HepG2 (cell line): ENCODE measurements at regions not wholly inside any gene's neighbourhood (a gene's known extent, or its start where the extent isn't known, plus 50 kb on each side); places are given as distances from the start of the nearest gene placed in this dataset.

Source experiments
- ATAC-seq: fragments of 200-7000 bp; cut with Tn5 transposase; 3 replicates; pipeline ENCODE4 v1.9.1; 2020; ENCODE audit warnings: mild to moderate bottlenecking, moderate library complexity
- BruUV-seq: library from RNA; stranded (reverse); fragments of 400-500 nt; replicated peaks from 2 replicates; lab custom pipeline; 2021; lab: Mats Ljungman, UMichigan
- CTCF ChIA-PET: fragments of 300-600 bp; formaldehyde crosslinking; extraction: SDS; loops from one replicate; lab custom pipeline; 2021; ENCODE audit warnings: low total read pairs, inconsistent platforms, low intra/inter-chr PET ratio; lab: Yijun Ruan, JAX
- POLR2A ChIA-PET: fragments of 350-600 bp; sonication (Branson Sonifier 250); formaldehyde crosslinking; loops from one replicate; lab custom pipeline; 2020; ENCODE audit warnings: antibody characterized with exemption, inconsistent platforms; lab: Yijun Ruan, JAX
- DNase-seq: peaks from one replicate; pipeline ENCODE4 v3.0.0-alpha.2; 2015; ENCODE audit warnings: low spot score
- FAIRE-seq: peaks from 3 replicates; lab custom pipeline; 2011; peaks lifted over from hg19 to GRCh38; lab: Jason Lieb, UNC
- H2AFZ ChIP-seq: one replicate; pipeline ENCODE4 v1.6.1; 2011; ENCODE audit warnings: low read length, inconsistent platforms
- H3K27ac ChIP-seq: fragments of 300-600 bp; 3 replicates; pipeline ENCODE4 v1.8.0; 2011; ENCODE audit warnings: mixed run types, mild to moderate bottlenecking, mixed read lengths, low read length, inconsistent platforms; ENCODE audit not compliant: insufficient read depth; ENCODE audit errors: extremely low read length
- H3K27me3 ChIP-seq, 2 experiments: fragments of 200-600 bp in 1 of 2; 2 replicates in 1 of 2; 3 replicates in 1 of 2; pipeline versions ENCODE4 v1.6.0 to v1.8.0; 2011; ENCODE audit warnings: low read length in 2 of 2, mild to moderate bottlenecking in 2 of 2, moderate library complexity in 2 of 2, inconsistent platforms in 1 of 2; ENCODE audit not compliant: insufficient read depth in 2 of 2, control insufficient read depth in 1 of 2
- H3K36me3 ChIP-seq, 2 experiments: fragments of 200-600 bp in 1 of 2; replicated peaks in 1 of 2; 2 replicates in 1 of 2; 3 replicates in 1 of 2; pipeline versions ENCODE4 v1.5.1 to v1.8.0; 2011; ENCODE audit warnings: low read length in 2 of 2, inconsistent platforms in 1 of 2; ENCODE audit not compliant: insufficient read depth in 2 of 2, control insufficient read depth in 1 of 2
- H3K4me1 ChIP-seq: 2 replicates; pipeline ENCODE4 v1.5.1; 2012; ENCODE audit warnings: low read length, inconsistent platforms; ENCODE audit not compliant: insufficient read depth
- H3K4me2 ChIP-seq: 2 replicates; pipeline ENCODE4 v1.6.0; 2011; ENCODE audit warnings: low read depth, low read length, inconsistent platforms
- H3K4me3 ChIP-seq, 3 experiments: fragments of 200-600 bp in 1 of 3; sonication (generic), shearing (Covaris generic) in 1 of 3; replicated peaks in 1 of 3; 2 replicates each; pipeline ENCODE4 v1.5.1; 2011 to 2016; ENCODE audit warnings: low read length in 3 of 3, inconsistent platforms in 2 of 3, low read depth in 2 of 3, mild to moderate bottlenecking in 2 of 3, control low read depth in 1 of 3, mixed read lengths in 1 of 3; ENCODE audit not compliant: insufficient read depth in 1 of 3
- H3K79me2 ChIP-seq: one replicate; pipeline ENCODE4 v1.6.1; 2011; ENCODE audit warnings: low read length, inconsistent platforms; ENCODE audit not compliant: insufficient read depth
- H3K9ac ChIP-seq: 2 replicates; pipeline ENCODE4 v1.6.0; 2011; ENCODE audit warnings: mild to moderate bottlenecking, low read depth, low read length, inconsistent platforms; ENCODE audit not compliant: insufficient read depth
- H3K9me3 ChIP-seq: 2 replicates; pipeline ENCODE4 v1.5.1; 2012; ENCODE audit warnings: mild to moderate bottlenecking, low read length
- H4K20me1 ChIP-seq: 2 replicates; pipeline ENCODE4 v1.6.0; 2011; ENCODE audit warnings: inconsistent platforms, mild to moderate bottlenecking, low read length, moderate library complexity; ENCODE audit not compliant: insufficient read depth
- ATM ChIP-seq: fragments of 450-650 bp; IDR thresholded peaks from 2 replicates; pipeline ENCODE4 v1.7.1; 2017; ENCODE audit warnings: mild to moderate bottlenecking, borderline replicate concordance
- DMTF1 ChIP-seq: sonication (generic); formaldehyde crosslinking; IDR thresholded peaks from 2 replicates; pipeline ENCODE4 v1.4.0; 2020; ENCODE audit warnings: mild to moderate bottlenecking, missing genetic modification reagents
- HMG20A ChIP-seq: IDR thresholded peaks from 2 replicates; pipeline ENCODE4 v1.6.1; 2016; ENCODE audit warnings: borderline replicate concordance
- HOXA3 ChIP-seq: sonication (generic); formaldehyde crosslinking; IDR thresholded peaks from 2 replicates; pipeline ENCODE4 v1.5.0; 2020; ENCODE audit warnings: missing genetic modification reagents
- KLF11 ChIP-seq: IDR thresholded peaks from 2 replicates; pipeline ENCODE4 v1.6.1; 2016; ENCODE audit warnings: missing compliant biosample characterization
- MEIS1 ChIP-seq: sonication (generic); formaldehyde crosslinking; IDR thresholded peaks from 2 replicates; pipeline ENCODE4 v1.9.0; 2021; ENCODE audit warnings: mild to moderate bottlenecking, missing genetic modification reagents, moderate library complexity, borderline replicate concordance
- PHF5A ChIP-seq: IDR thresholded peaks from one replicate; pipeline ENCODE4 v1.6.1; 2018; ENCODE audit warnings: low read depth, missing genetic modification reagents; ENCODE audit not compliant: unreplicated experiment
- SMARCE1 ChIP-seq: fragments of 450-650 bp; IDR thresholded peaks from 2 replicates; pipeline ENCODE4 v1.6.1; 2017; ENCODE audit warnings: borderline replicate concordance
- SMC3 ChIP-seq: IDR thresholded peaks from 2 replicates; pipeline ENCODE4 v1.6.1; 2011; ENCODE audit warnings: low read length, improper control_type of control experiment
- TMF1 ChIP-seq: sonication (generic); formaldehyde crosslinking; IDR thresholded peaks from 2 replicates; pipeline ENCODE4 v1.8.1; 2022; ENCODE audit warnings: low read depth, missing genetic modification reagents
- WIZ ChIP-seq: sonication (generic); formaldehyde crosslinking; IDR thresholded peaks from 2 replicates; pipeline ENCODE4 v1.5.1; 2020; ENCODE audit warnings: mild to moderate bottlenecking, missing genetic modification reagents
- ZNF18 ChIP-seq: sonication (generic); formaldehyde crosslinking; IDR thresholded peaks from 2 replicates; pipeline ENCODE4 v1.8.0; 2022; ENCODE audit warnings: mild to moderate bottlenecking, missing genetic modification reagents; ENCODE audit not compliant: insufficient replicate concordance
- ZNF768 ChIP-seq: sonication (generic); formaldehyde crosslinking; IDR thresholded peaks from 2 replicates; pipeline ENCODE4 v1.4.0; 2020; ENCODE audit warnings: missing genetic modification reagents
- WGBS: methylation state at CpG from one replicate; pipeline ENCODE4 v1.1.6; 2017; ENCODE audit warnings: low lambda C conversion rate; 5-methylcytosine and 5-hydroxymethylcytosine counted together
- in situ Hi-C: cut with HindIII; loops from 2 replicates; pipeline ENCODE4 v1.10.0; 2017; ENCODE audit warnings: low pct_unique_long_range_greater_than_20kb; ENCODE audit not compliant: extremely low pct_ligation_motif_present
- intact Hi-C: fragments of 100-400 bp; cut with micrococcal nuclease; formaldehyde crosslinking; loops from one replicate; pipeline ENCODE4 v1.10.0; 2022; ENCODE audit not compliant: unreplicated experiment
- TF ChIP-seq, protein P1 (sequence below): sonication (generic); formaldehyde crosslinking; IDR thresholded peaks from 2 replicates; pipeline ENCODE4 v1.5.1; 2020; ENCODE audit warnings: mild to moderate bottlenecking, missing genetic modification reagents, moderate library complexity
- TF ChIP-seq, protein P2 (sequence below): IDR thresholded peaks from 2 replicates; pipeline ENCODE4 v1.6.1; 2016; ENCODE audit warnings: low read depth

GRCh38 chr17:36703860-36704266 lies 102.5 kb downstream of the MRM1 start (continued):
- TF ChIP-seq, protein P1, sequence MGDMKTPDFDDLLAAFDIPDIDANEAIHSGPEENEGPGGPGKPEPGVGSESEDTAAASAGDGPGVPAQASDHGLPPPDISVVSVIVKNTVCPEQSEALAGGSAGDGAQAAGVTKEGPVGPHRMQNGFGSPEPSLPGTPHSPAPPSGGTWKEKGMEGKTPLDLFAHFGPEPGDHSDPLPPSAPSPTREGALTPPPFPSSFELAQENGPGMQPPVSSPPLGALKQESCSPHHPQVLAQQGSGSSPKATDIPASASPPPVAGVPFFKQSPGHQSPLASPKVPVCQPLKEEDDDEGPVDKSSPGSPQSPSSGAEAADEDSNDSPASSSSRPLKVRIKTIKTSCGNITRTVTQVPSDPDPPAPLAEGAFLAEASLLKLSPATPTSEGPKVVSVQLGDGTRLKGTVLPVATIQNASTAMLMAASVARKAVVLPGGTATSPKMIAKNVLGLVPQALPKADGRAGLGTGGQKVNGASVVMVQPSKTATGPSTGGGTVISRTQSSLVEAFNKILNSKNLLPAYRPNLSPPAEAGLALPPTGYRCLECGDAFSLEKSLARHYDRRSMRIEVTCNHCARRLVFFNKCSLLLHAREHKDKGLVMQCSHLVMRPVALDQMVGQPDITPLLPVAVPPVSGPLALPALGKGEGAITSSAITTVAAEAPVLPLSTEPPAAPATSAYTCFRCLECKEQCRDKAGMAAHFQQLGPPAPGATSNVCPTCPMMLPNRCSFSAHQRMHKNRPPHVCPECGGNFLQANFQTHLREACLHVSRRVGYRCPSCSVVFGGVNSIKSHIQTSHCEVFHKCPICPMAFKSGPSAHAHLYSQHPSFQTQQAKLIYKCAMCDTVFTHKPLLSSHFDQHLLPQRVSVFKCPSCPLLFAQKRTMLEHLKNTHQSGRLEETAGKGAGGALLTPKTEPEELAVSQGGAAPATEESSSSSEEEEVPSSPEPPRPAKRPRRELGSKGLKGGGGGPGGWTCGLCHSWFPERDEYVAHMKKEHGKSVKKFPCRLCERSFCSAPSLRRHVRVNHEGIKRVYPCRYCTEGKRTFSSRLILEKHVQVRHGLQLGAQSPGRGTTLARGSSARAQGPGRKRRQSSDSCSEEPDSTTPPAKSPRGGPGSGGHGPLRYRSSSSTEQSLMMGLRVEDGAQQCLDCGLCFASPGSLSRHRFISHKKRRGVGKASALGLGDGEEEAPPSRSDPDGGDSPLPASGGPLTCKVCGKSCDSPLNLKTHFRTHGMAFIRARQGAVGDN (CRISPR knock-in tag) = peak; percentile 40
- TF ChIP-seq KLF11 (CRISPR knock-in tag) (peak; percentile 47; the same call in 1 of the 2 replicates), MEIS1 (no peak), HOXA3 (CRISPR knock-in tag) (0 out of 2 replicates have a peak, but pooled peaks have one; percentile 25), ZNF18 (CRISPR knock-in tag) (no peak), WIZ (CRISPR knock-in tag) (peak; percentile 89), PHF5A (CRISPR knock-in tag) (no peak)

GRCh38 chr17:36705283-36705795 lies 104.0 kb downstream of the MRM1 start:
- CTCF ChIA-PET = interaction anchor here (1.5 kb wide), 1 partner anchor 103 kb away, joined by 7 read pairs; no protein-coding TSS in a partner anchor
- no peak for TF ChIP-seq SMC3
- TF ChIP-seq ZNF768 = no peak
- TF ChIP-seq, protein P2, sequence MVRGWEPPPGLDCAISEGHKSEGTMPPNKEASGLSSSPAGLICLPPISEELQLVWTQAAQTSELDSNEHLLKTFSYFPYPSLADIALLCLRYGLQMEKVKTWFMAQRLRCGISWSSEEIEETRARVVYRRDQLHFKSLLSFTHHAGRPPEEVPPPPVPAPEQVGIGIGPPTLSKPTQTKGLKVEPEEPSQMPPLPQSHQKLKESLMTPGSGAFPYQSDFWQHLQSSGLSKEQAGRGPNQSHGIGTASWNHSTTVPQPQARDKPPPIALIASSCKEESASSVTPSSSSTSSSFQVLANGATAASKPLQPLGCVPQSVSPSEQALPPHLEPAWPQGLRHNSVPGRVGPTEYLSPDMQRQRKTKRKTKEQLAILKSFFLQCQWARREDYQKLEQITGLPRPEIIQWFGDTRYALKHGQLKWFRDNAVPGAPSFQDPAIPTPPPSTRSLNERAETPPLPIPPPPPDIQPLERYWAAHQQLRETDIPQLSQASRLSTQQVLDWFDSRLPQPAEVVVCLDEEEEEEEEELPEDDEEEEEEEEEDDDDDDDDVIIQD = no peak
- no peak for TF ChIP-seq HMG20A (CRISPR knock-in tag)
- no peak for TF ChIP-seq TMF1 (CRISPR knock-in tag)
- TF ChIP-seq DMTF1 (CRISPR knock-in tag) = no peak
- TF ChIP-seq ATM = no peak
- no peak for TF ChIP-seq SMARCE1

More at GRCh38 chr17:36705283-36705795, 104.0 kb downstream of the MRM1 start:
- Histone ChIP-seq H3K27me3 (0 out of 5 replicates have a peak, but pooled peaks cover 0 to 2% of the 10 kb centered on the region in 2 experiments), H4K20me1 (0 out of 2 replicates have a peak, but pooled peaks cover 2% of the 10 kb centered on the region), H3K27ac (no peak overlapping the region), H3K36me3 (no peaks in the 10 kb centered on the region), H3K4me3 (no peak overlapping the region), H3K4me2 (no peak overlapping the region), H3K79me2 (no peaks in the 10 kb centered on the region), H3K9ac (no peak overlapping the region), H3K9me3 (no peaks in the 10 kb centered on the region), H3K4me1 (no peaks in the 10 kb centered on the region), H2AFZ (no peak overlapping the region)
- POLR2A ChIA-PET = no interaction called here
- WGBS = 54% methylated on average over 9 of the region's 9 CpGs
- DNase-seq (no peak), ATAC-seq (no peak), FAIRE-seq (no peak)
- in situ Hi-C loops (no loop called here), intact Hi-C loops (no loop called here)
- no TSS peak for BruUV-seq
